ENCODE measurements at regions not wholly inside any gene's neighbourhood (a gene's known extent, or its start where the extent isn't known, plus 50 kb on each side); places are given as distances from the start of the nearest gene placed in this dataset.
A peak's percentile ranks its signal among the peaks of the same experiment; 100 is the strongest.

DNA sequence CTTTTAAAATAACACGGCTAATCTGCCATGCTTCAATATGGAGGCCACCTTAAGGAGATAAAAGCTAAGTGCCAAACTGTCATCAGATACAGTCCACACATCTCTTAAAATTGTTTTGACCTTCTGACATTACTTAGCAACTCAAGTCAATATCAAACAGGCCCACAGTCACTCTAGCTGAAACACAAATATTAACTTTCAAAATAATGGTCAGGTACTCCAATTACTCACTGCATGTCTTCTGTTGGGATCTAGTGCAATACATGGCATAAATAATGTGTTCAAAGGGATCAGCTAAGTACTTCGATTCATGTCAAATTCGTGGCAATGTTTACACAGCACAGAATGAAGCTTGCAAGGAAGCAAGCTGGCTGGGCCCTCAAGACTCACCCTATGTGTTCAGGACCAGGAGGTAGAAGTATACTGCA is 133.9 kb upstream of the BEND6 start:
- TF ChIP-seq, protein P1, sequence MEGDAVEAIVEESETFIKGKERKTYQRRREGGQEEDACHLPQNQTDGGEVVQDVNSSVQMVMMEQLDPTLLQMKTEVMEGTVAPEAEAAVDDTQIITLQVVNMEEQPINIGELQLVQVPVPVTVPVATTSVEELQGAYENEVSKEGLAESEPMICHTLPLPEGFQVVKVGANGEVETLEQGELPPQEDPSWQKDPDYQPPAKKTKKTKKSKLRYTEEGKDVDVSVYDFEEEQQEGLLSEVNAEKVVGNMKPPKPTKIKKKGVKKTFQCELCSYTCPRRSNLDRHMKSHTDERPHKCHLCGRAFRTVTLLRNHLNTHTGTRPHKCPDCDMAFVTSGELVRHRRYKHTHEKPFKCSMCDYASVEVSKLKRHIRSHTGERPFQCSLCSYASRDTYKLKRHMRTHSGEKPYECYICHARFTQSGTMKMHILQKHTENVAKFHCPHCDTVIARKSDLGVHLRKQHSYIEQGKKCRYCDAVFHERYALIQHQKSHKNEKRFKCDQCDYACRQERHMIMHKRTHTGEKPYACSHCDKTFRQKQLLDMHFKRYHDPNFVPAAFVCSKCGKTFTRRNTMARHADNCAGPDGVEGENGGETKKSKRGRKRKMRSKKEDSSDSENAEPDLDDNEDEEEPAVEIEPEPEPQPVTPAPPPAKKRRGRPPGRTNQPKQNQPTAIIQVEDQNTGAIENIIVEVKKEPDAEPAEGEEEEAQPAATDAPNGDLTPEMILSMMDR (IDR thresholded peaks at IDR 0.05) = no peak
- intact Hi-C loops (cut with DNase I) = no loop called here
- DNase-seq (no peak), ATAC-seq (peak in 6 of 8 donors; percentile 24 to 84 (median 52))
- H3K4me3 ChIP-seq = no peak overlapping the region
- H3K36me3 ChIP-seq = no peaks in the 10 kb centered on the region
- 46 to 60% methylated on average over 3 of the region's 3 CpGs for WGBS, 2 donors
- peak overlapping the region in 8 of 10 donors; percentile 26 to 62 (median 44) for H3K27ac ChIP-seq
- peaks cover 0 to 66% (median 35%) of the 10 kb centered on the region in 9 donors for H3K4me1 ChIP-seq
- no peaks in the 10 kb centered on the region for H3K27me3 ChIP-seq
- peaks cover 0 to 5% (median 0%) of the 10 kb centered on the region in 11 donors for H3K9me3 ChIP-seq

DNA sequence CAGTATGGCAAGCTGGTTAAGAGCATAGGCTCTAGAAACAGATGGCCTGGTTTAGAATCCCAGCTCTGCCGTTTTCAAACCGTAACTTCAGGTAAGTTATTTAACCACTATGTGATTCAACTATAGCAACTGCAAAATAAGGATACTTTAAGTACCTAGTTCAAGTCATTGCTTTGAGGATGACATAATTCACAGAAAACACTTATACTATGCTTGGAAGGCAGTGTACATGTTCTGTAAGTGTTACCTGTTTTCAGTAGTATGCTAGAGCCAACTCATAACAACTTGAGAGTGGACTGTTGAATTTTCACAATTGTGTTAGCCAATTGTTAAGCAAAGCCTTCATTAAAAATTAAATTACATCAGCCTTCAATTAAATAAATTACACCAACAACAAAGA is 134.8 kb upstream of the BEND6 start:
- WGBS, 2 donors = 80% methylated on average over 2 of the region's 2 CpGs
- no peak for ATAC-seq
- DNase-seq = no peak
- peaks cover 0 to 5% (median 0%) of the 10 kb centered on the region in 11 donors for H3K9me3 ChIP-seq
- H3K4me3 ChIP-seq = no peak overlapping the region
- intact Hi-C loops (cut with DNase I) = no loop called here
- H3K27me3 ChIP-seq = no peaks in the 10 kb centered on the region
- H3K4me1 ChIP-seq = peaks cover 0 to 68% (median 40%) of the 10 kb centered on the region in 9 donors
- H3K27ac ChIP-seq = peak overlapping the region in 6 of 10 donors; percentile 2 to 61 (median 44)
- TF ChIP-seq, protein P1 (IDR thresholded peaks at IDR 0.05) = no peak
- no peaks in the 10 kb centered on the region for H3K36me3 ChIP-seq

DNA sequence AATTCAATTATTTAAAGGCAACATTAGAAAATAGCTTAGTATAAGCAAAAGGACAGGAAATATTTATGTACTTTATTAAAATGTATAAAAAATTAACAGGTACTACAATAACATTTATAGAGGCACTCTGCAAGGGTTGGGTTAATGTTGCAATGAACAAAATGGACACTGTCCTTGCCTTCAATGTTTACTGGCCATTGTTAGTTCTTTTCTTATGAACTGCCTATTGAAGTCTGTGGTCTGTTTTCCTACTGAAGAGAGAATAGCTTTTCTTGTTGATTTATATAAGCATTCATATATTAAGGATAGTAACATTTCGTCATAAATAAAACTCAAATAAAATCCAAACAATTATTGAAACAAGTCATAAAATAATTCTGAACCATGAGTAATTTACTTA is 135.3 kb upstream of the BEND6 start:
- no peak for DNase-seq
- Histone ChIP-seq H3K27me3 (no peaks in the 10 kb centered on the region), H3K4me1 (peaks cover 0 to 73% (median 44%) of the 10 kb centered on the region in 9 donors), H3K27ac (peak overlapping the region in 3 of 10 donors; percentile 38 to 59 (median 49)), H3K4me3 (no peak overlapping the region), H3K9me3 (peaks cover 0 to 5% (median 0%) of the 10 kb centered on the region in 11 donors), H3K36me3 (no peaks in the 10 kb centered on the region)
- intact Hi-C loops (cut with DNase I) = no loop called here
- ATAC-seq = no peak
- WGBS, 2 donors = 50 to 57% methylated on average over 1 of the region's 1 CpG
- TF ChIP-seq, protein P1 (IDR thresholded peaks at IDR 0.05) = no peak

DNA sequence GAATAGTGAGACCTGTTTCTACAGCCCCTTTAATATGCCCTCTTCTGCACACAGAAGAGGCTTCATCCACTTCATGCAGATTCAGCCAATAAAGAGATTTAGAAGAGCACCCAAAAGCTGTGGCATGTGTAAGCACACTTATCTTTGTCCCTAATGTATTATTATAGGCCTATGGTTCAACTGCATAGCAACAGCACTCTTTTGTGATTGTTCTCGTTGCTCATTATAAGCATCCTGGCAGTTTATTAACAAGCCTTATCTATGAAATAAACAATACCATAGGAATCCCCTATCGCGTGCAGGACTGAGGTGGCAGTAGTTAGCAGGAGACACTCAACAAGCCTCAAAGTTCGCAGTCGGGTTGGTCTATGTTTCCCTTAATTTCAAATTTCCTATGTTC is 138.5 kb upstream of the BEND6 start:
- TF ChIP-seq, protein P1 (IDR thresholded peaks at IDR 0.05) = no peak
- no peaks in the 10 kb centered on the region for H3K27me3 ChIP-seq
- WGBS, 2 donors = 53 to 59% methylated on average over 5 of the region's 5 CpGs
- no peak overlapping the region for H3K4me3 ChIP-seq
- ATAC-seq = no peak
- DNase-seq = no peak
- H3K4me1 ChIP-seq = peaks cover 2 to 87% (median 47%) of the 10 kb centered on the region in 9 donors
- H3K9me3 ChIP-seq = peaks cover 0 to 5% (median 0%) of the 10 kb centered on the region in 11 donors
- peak overlapping the region in 7 of 10 donors; percentile 9 to 77 (median 40) for H3K27ac ChIP-seq
- intact Hi-C loops (cut with DNase I) = no loop called here
- no peaks in the 10 kb centered on the region for H3K36me3 ChIP-seq

Measured in heart right ventricle (tissue), 16 donors.